H9 (cell line): ENCODE measurements at regions not wholly inside any gene's neighbourhood (a gene's known extent, or its start where the extent isn't known, plus 50 kb on each side); places are given as distances from the start of the nearest gene placed in this dataset.

ENCODE experiments used
- DNase-seq: peaks from one replicate; pipeline ENCODE4 v3.0.0-alpha.2; 2017
- H2AFZ ChIP-seq: one replicate; pipeline ENCODE4 v1.6.1; 2013; ENCODE audit warnings: mild to moderate bottlenecking, low read length, control low read depth, moderate library complexity
- H2AK5ac ChIP-seq: 2 replicates; pipeline ENCODE4 v1.6.1; 2013; ENCODE audit warnings: low read length, control low read depth, mixed read lengths; ENCODE audit not compliant: insufficient read length
- H2BK120ac ChIP-seq: one replicate; pipeline ENCODE4 v1.6.1; 2013; ENCODE audit warnings: low read depth, mild to moderate bottlenecking, low read length, control low read depth, inconsistent platforms; ENCODE audit not compliant: poor library complexity, severe bottlenecking
- H2BK12ac ChIP-seq: 2 replicates; pipeline ENCODE4 v1.6.1; 2013; ENCODE audit warnings: low read length, control low read depth, mixed read lengths, low read depth; ENCODE audit not compliant: insufficient read length
- H2BK15ac ChIP-seq: 2 replicates; pipeline ENCODE4 v1.6.1; 2013; ENCODE audit warnings: low read depth, low read length, control low read depth
- H2BK20ac ChIP-seq: one replicate; pipeline ENCODE4 v1.6.1; 2013; ENCODE audit warnings: low read depth, mild to moderate bottlenecking, low read length, control low read depth, inconsistent platforms; ENCODE audit not compliant: poor library complexity, severe bottlenecking
- H2BK5ac ChIP-seq: 2 replicates; pipeline ENCODE4 v1.6.1; 2013; ENCODE audit warnings: low read length, control low read depth, mixed read lengths; ENCODE audit not compliant: insufficient read length
- H3K14ac ChIP-seq: 2 replicates; pipeline ENCODE4 v1.6.1; 2013; ENCODE audit warnings: low read length, control low read depth; ENCODE audit not compliant: insufficient read depth
- H3K18ac ChIP-seq: 2 replicates; pipeline ENCODE4 v1.6.1; 2013; ENCODE audit warnings: low read depth, mild to moderate bottlenecking, mixed read lengths, low read length, control low read depth; ENCODE audit not compliant: insufficient read length
- H3K23ac ChIP-seq: 2 replicates; pipeline ENCODE4 v1.6.1; 2013; ENCODE audit warnings: low read length, control low read depth, mixed read lengths, low read depth; ENCODE audit not compliant: insufficient read length
- H3K23me2 ChIP-seq: 2 replicates; pipeline ENCODE4 v1.6.1; 2013; ENCODE audit warnings: low read depth, mild to moderate bottlenecking, mixed read lengths, low read length, control low read depth; ENCODE audit not compliant: insufficient read length, poor library complexity, severe bottlenecking
- H3K27ac ChIP-seq: 2 replicates; pipeline ENCODE4 v1.5.1; 2013; ENCODE audit warnings: low read length, control low read depth, mixed read lengths, low read depth; ENCODE audit not compliant: insufficient read length
- H3K27me3 ChIP-seq: 2 replicates; pipeline ENCODE4 v1.6.1; 2013; ENCODE audit warnings: low read length, control low read depth, inconsistent platforms; ENCODE audit not compliant: insufficient read depth
- H3K4ac ChIP-seq: 2 replicates; pipeline ENCODE4 v1.6.1; 2013; ENCODE audit warnings: low read depth, mild to moderate bottlenecking, control low read depth, inconsistent platforms, low read length, moderate library complexity
- H3K4me1 ChIP-seq: 2 replicates; pipeline ENCODE4 v1.6.1; 2013; ENCODE audit warnings: low read length, control low read depth, inconsistent platforms; ENCODE audit not compliant: insufficient read depth
- H3K4me2 ChIP-seq: 2 replicates; pipeline ENCODE4 v1.6.1; 2013; ENCODE audit warnings: low read length, control low read depth, mixed read lengths; ENCODE audit not compliant: insufficient read length, insufficient read depth
- H3K56ac ChIP-seq: 2 replicates; pipeline ENCODE4 v1.6.1; 2013; ENCODE audit warnings: low read depth, mild to moderate bottlenecking, mixed read lengths, low read length, control low read depth; ENCODE audit not compliant: insufficient read length
- H3K79me1 ChIP-seq: 2 replicates; pipeline ENCODE4 v1.6.1; 2013; ENCODE audit warnings: low read depth, mild to moderate bottlenecking, moderate library complexity, low read length, control low read depth, inconsistent platforms; ENCODE audit not compliant: insufficient read depth, poor library complexity, severe bottlenecking
- H3K79me2 ChIP-seq: 2 replicates; pipeline ENCODE4 v1.6.1; 2013; ENCODE audit warnings: low read length, control low read depth, inconsistent platforms; ENCODE audit not compliant: insufficient read depth
- H3K9ac ChIP-seq: 2 replicates; pipeline ENCODE4 v1.6.1; 2013; ENCODE audit warnings: low read length, control low read depth, mixed read lengths; ENCODE audit not compliant: insufficient read length; ENCODE audit errors: extremely low read depth
- H3K9me3 ChIP-seq: one replicate; pipeline ENCODE4 v1.6.1; 2013; ENCODE audit warnings: low read depth, low read length, inconsistent platforms; ENCODE audit not compliant: control insufficient read depth
- H3T11ph ChIP-seq: one replicate; pipeline ENCODE4 v1.6.1; 2013; ENCODE audit warnings: mild to moderate bottlenecking, low read length, control low read depth, inconsistent platforms
- H4K20me1 ChIP-seq: one replicate; pipeline ENCODE4 v1.6.1; 2013; ENCODE audit not compliant: control insufficient read depth, insufficient read length, insufficient read depth
- H4K5ac ChIP-seq: 2 replicates; pipeline ENCODE4 v1.6.1; 2013; ENCODE audit warnings: low read depth, mild to moderate bottlenecking, mixed read lengths, low read length, control low read depth; ENCODE audit not compliant: insufficient read length
- H4K8ac ChIP-seq: replicated peaks from 2 replicates; pipeline ENCODE4 v1.6.1; 2013; ENCODE audit warnings: low read length, control low read depth, mixed read lengths, low read depth; ENCODE audit not compliant: insufficient read length
- H4K91ac ChIP-seq: 2 replicates; pipeline ENCODE4 v1.6.1; 2013; ENCODE audit warnings: low read depth, mild to moderate bottlenecking, moderate library complexity, mixed read lengths, low read length, control low read depth; ENCODE audit not compliant: insufficient read length
- H3K27ac Mint-ChIP-seq, 3 experiments: 2 replicates in 2 of 3; 3 replicates in 1 of 3; pipeline ENCODE4 v1.8.0; 2020 to 2021; ENCODE audit warnings: mixed read lengths in 3 of 3, mild to moderate bottlenecking in 1 of 3, moderate library complexity in 1 of 3
- H3K27me3 Mint-ChIP-seq: 2 replicates; pipeline ENCODE4 v1.8.0; 2021; ENCODE audit warnings: low read depth, mild to moderate bottlenecking, moderate library complexity, mixed read lengths
- H3K36me3 Mint-ChIP-seq, 3 experiments: 2 replicates in 2 of 3; 3 replicates in 1 of 3; pipeline ENCODE4 v1.8.0; 2020 to 2021; ENCODE audit warnings: low read depth in 3 of 3, mixed read lengths in 3 of 3; ENCODE audit not compliant: insufficient read depth in 1 of 3
- H3K4me1 Mint-ChIP-seq, 2 experiments: 2 replicates each; pipeline ENCODE4 v1.8.0; 2020; ENCODE audit warnings: mixed read lengths in 2 of 2
- H3K4me3 Mint-ChIP-seq, 2 experiments: 2 replicates in 1 of 2; 3 replicates in 1 of 2; pipeline ENCODE4 v1.8.0; 2020 to 2021; ENCODE audit warnings: mild to moderate bottlenecking in 2 of 2, mixed read lengths in 2 of 2, moderate library complexity in 1 of 2
- H3K9me3 Mint-ChIP-seq, 2 experiments: 2 replicates in 1 of 2; 3 replicates in 1 of 2; pipeline ENCODE4 v1.8.0; 2020; ENCODE audit warnings: mild to moderate bottlenecking in 2 of 2, mixed read lengths in 2 of 2, moderate library complexity in 1 of 2
- CTCF ChIP-seq: fragments of 200-600 bp; sonication (generic); conservative IDR thresholded peaks from 3 replicates; pipeline ENCODE4 v1.8.0; 2021; ENCODE audit warnings: antibody characterized with exemption, mild to moderate bottlenecking
- WGBS: extraction: QIAGEN DNeasy Blood & Tissue Kit; methylation state at CpG from one replicate; pipeline ENCODE4 v1.1.7; 2013; ENCODE audit warnings: missing lambda C conversion rate, low lambda C conversion rate, mixed read lengths; ENCODE audit not compliant: insufficient read length; ENCODE audit errors: extremely low coverage; 5-methylcytosine and 5-hydroxymethylcytosine counted together

- H3K23ac ChIP-seq: no peak overlapping the region
- no peaks in the 10 kb centered on the region for H4K20me1 ChIP-seq
- H3K4me3 Mint-ChIP-seq: no peak overlapping the region
- no peaks in the 10 kb centered on the region; the same call in 1 of the 2 replicates for H3K27me3 Mint-ChIP-seq
- no peak overlapping the region for H3K14ac ChIP-seq
- H3K36me3 Mint-ChIP-seq: no peaks in the 10 kb centered on the region
- no peak overlapping the region for H3K4ac ChIP-seq
- H3K27ac Mint-ChIP-seq: peak overlapping the region in 2 of 3 experiments; percentile 70 to 87; a peak in 4 of 7 replicates
- no peak overlapping the region for H2AK5ac ChIP-seq
- no peaks in the 10 kb centered on the region for H3K79me2 ChIP-seq
- no peak overlapping the region for H2BK120ac ChIP-seq
- no peaks in the 10 kb centered on the region for H3K27me3 ChIP-seq
- no peaks in the 10 kb centered on the region for H3K4me1 ChIP-seq
- H4K5ac ChIP-seq: no peak overlapping the region
- H2BK12ac ChIP-seq: no peak overlapping the region
- H4K91ac ChIP-seq: no peak overlapping the region
- H3K18ac ChIP-seq: no peak overlapping the region
- H3T11ph ChIP-seq: no peak overlapping the region
- H3K4me1 Mint-ChIP-seq: peaks cover 3 to 8% of the 10 kb centered on the region in 2 experiments
- H3K79me1 ChIP-seq: no peaks in the 10 kb centered on the region
- no peak overlapping the region for H2BK5ac ChIP-seq
- H2AFZ ChIP-seq: no peak overlapping the region
- peak; percentile 58 for TF ChIP-seq CTCF
- H3K56ac ChIP-seq: no peak overlapping the region
- H3K27ac ChIP-seq: no peak overlapping the region
- H3K4me2 ChIP-seq: no peak overlapping the region
- no peaks in the 10 kb centered on the region for H3K9me3 ChIP-seq
- DNase-seq: peak; percentile 49
- H2BK15ac ChIP-seq: no peak overlapping the region
- H3K9ac ChIP-seq: no peak overlapping the region
- H4K8ac ChIP-seq: no peak overlapping the region
- WGBS: no CpG with 5 or more reads among the region's 1 CpG
- no peaks in the 10 kb centered on the region for H3K9me3 Mint-ChIP-seq
- no peaks in the 10 kb centered on the region for H3K23me2 ChIP-seq
- no peak overlapping the region for H2BK20ac ChIP-seq
These were observed 191.1 kb downstream of the PTPRC start for GRCh38 chr1:198829944-198830343.
